Immature natural killer cell (primary cell): ENCODE measurements at regions not wholly inside any gene's neighbourhood (a gene's known extent, or its start where the extent isn't known, plus 50 kb on each side); places are given as distances from the start of the nearest gene placed in this dataset.

Experiments
- DNase-seq, 3 donors: peaks; one replicate each; pipeline ENCODE4 v3.0.0; 2022; ENCODE audit warnings: mixed read lengths in 1 of 3
- H3K27ac Mint-ChIP-seq, 6 donors: one replicate each; pipeline ENCODE4 v1.8.0; 2020; ENCODE audit warnings: mixed read lengths in 6 of 6, mild to moderate bottlenecking in 5 of 6, inconsistent platforms in 4 of 6, moderate library complexity in 3 of 6
- H3K27me3 Mint-ChIP-seq, 3 donors: one replicate each; pipeline ENCODE4 v1.8.0; 2020 to 2021; ENCODE audit warnings: low read depth in 3 of 3, mild to moderate bottlenecking in 3 of 3, mixed read lengths in 3 of 3, moderate library complexity in 3 of 3, inconsistent platforms in 1 of 3
- H3K36me3 Mint-ChIP-seq, 3 donors: one replicate each; pipeline ENCODE4 v1.8.0; 2020; ENCODE audit warnings: mixed read lengths in 3 of 3, inconsistent platforms in 2 of 3, mild to moderate bottlenecking in 2 of 3
- H3K4me1 Mint-ChIP-seq, 2 donors: one replicate each; pipeline ENCODE4 v1.8.0; 2020; ENCODE audit warnings: inconsistent platforms in 2 of 2, mild to moderate bottlenecking in 2 of 2, mixed read lengths in 2 of 2, moderate library complexity in 1 of 2
- H3K4me3 Mint-ChIP-seq, 5 donors: one replicate each; pipeline ENCODE4 v1.8.0; 2020; ENCODE audit warnings: mild to moderate bottlenecking in 5 of 5, mixed read lengths in 5 of 5, inconsistent platforms in 3 of 5, moderate library complexity in 3 of 5
- H3K9me3 Mint-ChIP-seq, 6 donors: one replicate each; pipeline ENCODE4 v1.8.0; 2020; ENCODE audit warnings: mild to moderate bottlenecking in 6 of 6, mixed read lengths in 6 of 6, inconsistent platforms in 4 of 6, moderate library complexity in 3 of 6

GRCh38 chr13:70905035-70905434 lies 796.8 kb upstream of the KLHL1 start:
- Mint-ChIP-seq H3K4me1 (no peaks in the 10 kb centered on the region), H3K27me3 (peaks cover 0 to 3% (median 0%) of the 10 kb centered on the region in 3 donors), H3K27ac (no peak overlapping the region), H3K36me3 (no peaks in the 10 kb centered on the region), H3K4me3 (no peak overlapping the region), H3K9me3 (peaks cover 4 to 35% (median 11%) of the 10 kb centered on the region in 6 donors)
- no peak for DNase-seq

GRCh38 chr13:70896136-70896535 lies 787.9 kb upstream of the KLHL1 start:
- Mint-ChIP-seq H3K9me3 (peaks cover 0 to 22% (median 5%) of the 10 kb centered on the region in 6 donors), H3K4me3 (no peak overlapping the region), H3K27me3 (peaks cover 0 to 1% (median 0%) of the 10 kb centered on the region in 3 donors), H3K4me1 (no peaks in the 10 kb centered on the region), H3K36me3 (no peaks in the 10 kb centered on the region), H3K27ac (no peak overlapping the region)
- DNase-seq, result no peak

GRCh38 chr13:70895599-70895998 lies 787.3 kb upstream of the KLHL1 start:
- no peaks in the 10 kb centered on the region for H3K36me3 Mint-ChIP-seq
- peaks cover 0 to 1% (median 0%) of the 10 kb centered on the region in 3 donors for H3K27me3 Mint-ChIP-seq
- H3K4me1 Mint-ChIP-seq, result no peaks in the 10 kb centered on the region
- H3K27ac Mint-ChIP-seq, result no peak overlapping the region
- peaks cover 0 to 22% (median 4%) of the 10 kb centered on the region in 6 donors for H3K9me3 Mint-ChIP-seq
- H3K4me3 Mint-ChIP-seq, result no peak overlapping the region
- DNase-seq, result no peak

GRCh38 chr13:70894258-70894657 lies 786.0 kb upstream of the KLHL1 start:
- H3K36me3 Mint-ChIP-seq, result no peaks in the 10 kb centered on the region
- H3K4me3 Mint-ChIP-seq, result no peak overlapping the region
- DNase-seq, result no peak
- no peaks in the 10 kb centered on the region for H3K4me1 Mint-ChIP-seq
- no peak overlapping the region for H3K27ac Mint-ChIP-seq
- H3K9me3 Mint-ChIP-seq, result peaks cover 0 to 22% (median 6%) of the 10 kb centered on the region in 6 donors
- peaks cover 0 to 1% (median 0%) of the 10 kb centered on the region in 3 donors for H3K27me3 Mint-ChIP-seq

GRCh38 chr13:70893832-70894231 lies 785.6 kb upstream of the KLHL1 start:
- Mint-ChIP-seq H3K36me3 (no peaks in the 10 kb centered on the region), H3K4me3 (no peak overlapping the region), H3K4me1 (no peaks in the 10 kb centered on the region), H3K27ac (no peak overlapping the region), H3K27me3 (peaks cover 0 to 1% (median 0%) of the 10 kb centered on the region in 3 donors), H3K9me3 (peaks cover 1 to 23% (median 6%) of the 10 kb centered on the region in 6 donors)
- no peak for DNase-seq

GRCh38 chr13:70890289-70890688 lies 782.0 kb upstream of the KLHL1 start:
- Mint-ChIP-seq H3K27me3 (no peaks in the 10 kb centered on the region), H3K9me3 (peaks cover 4 to 24% (median 12%) of the 10 kb centered on the region in 6 donors), H3K36me3 (no peaks in the 10 kb centered on the region), H3K27ac (no peak overlapping the region), H3K4me1 (no peaks in the 10 kb centered on the region), H3K4me3 (no peak overlapping the region)
- DNase-seq, result no peak

GRCh38 chr13:70889163-70889562 lies 780.9 kb upstream of the KLHL1 start:
- H3K27me3 Mint-ChIP-seq, result no peaks in the 10 kb centered on the region
- H3K4me1 Mint-ChIP-seq, result no peaks in the 10 kb centered on the region
- peaks cover 5 to 24% (median 12%) of the 10 kb centered on the region in 6 donors for H3K9me3 Mint-ChIP-seq
- no peaks in the 10 kb centered on the region for H3K36me3 Mint-ChIP-seq
- DNase-seq, result no peak
- H3K27ac Mint-ChIP-seq, result no peak overlapping the region
- H3K4me3 Mint-ChIP-seq, result no peak overlapping the region

- no peak overlapping the region for H3K27ac Mint-ChIP-seq
These were observed 775.9 kb upstream of the KLHL1 start for GRCh38 chr13:70884196-70884595.

GRCh38 chr13:70874636-70875035 lies 766.4 kb upstream of the KLHL1 start:
- Mint-ChIP-seq H3K9me3 (peaks cover 6 to 40% (median 13%) of the 10 kb centered on the region in 6 donors), H3K4me3 (no peak overlapping the region), H3K27ac (no peak overlapping the region), H3K4me1 (no peaks in the 10 kb centered on the region), H3K27me3 (no peaks in the 10 kb centered on the region), H3K36me3 (no peaks in the 10 kb centered on the region)
- DNase-seq, result no peak

More at GRCh38 chr13:70884196-70884595, 775.9 kb upstream of the KLHL1 start:
- Mint-ChIP-seq H3K36me3 (no peaks in the 10 kb centered on the region), H3K4me1 (no peaks in the 10 kb centered on the region), H3K27me3 (no peaks in the 10 kb centered on the region), H3K9me3 (peaks cover 9 to 38% (median 18%) of the 10 kb centered on the region in 6 donors), H3K4me3 (no peak overlapping the region)
- DNase-seq, result no peak

GRCh38 chr13:70864731-70865130 lies 756.5 kb upstream of the KLHL1 start:
- no peak for DNase-seq
- H3K27me3 Mint-ChIP-seq, result no peaks in the 10 kb centered on the region
- no peak overlapping the region for H3K27ac Mint-ChIP-seq
- H3K9me3 Mint-ChIP-seq, result peaks cover 7 to 22% (median 18%) of the 10 kb centered on the region in 6 donors
- peaks cover 0 to 5% (median 0%) of the 10 kb centered on the region in 3 donors for H3K36me3 Mint-ChIP-seq
- H3K4me1 Mint-ChIP-seq, result no peaks in the 10 kb centered on the region
- no peak overlapping the region for H3K4me3 Mint-ChIP-seq

- Mint-ChIP-seq H3K9me3 (peaks cover 5 to 35% (median 20%) of the 10 kb centered on the region in 6 donors), H3K4me1 (no peaks in the 10 kb centered on the region), H3K27me3 (no peaks in the 10 kb centered on the region), H3K27ac (no peak overlapping the region), H3K36me3 (peaks cover 0 to 5% (median 0%) of the 10 kb centered on the region in 3 donors), H3K4me3 (no peak overlapping the region)
- no peak for DNase-seq
These were observed 748.5 kb upstream of the KLHL1 start for GRCh38 chr13:70856711-70857110.

- H3K9me3 Mint-ChIP-seq, result peaks cover 0 to 30% (median 15%) of the 10 kb centered on the region in 6 donors
- DNase-seq, result no peak
- H3K27me3 Mint-ChIP-seq, result no peaks in the 10 kb centered on the region
- H3K36me3 Mint-ChIP-seq, result peaks cover 0 to 2% (median 0%) of the 10 kb centered on the region in 3 donors
- no peaks in the 10 kb centered on the region for H3K4me1 Mint-ChIP-seq
- H3K4me3 Mint-ChIP-seq, result no peak overlapping the region
- H3K27ac Mint-ChIP-seq, result no peak overlapping the region
These were observed 747.8 kb upstream of the KLHL1 start for GRCh38 chr13:70856025-70856424.

- no peaks in the 10 kb centered on the region for H3K27me3 Mint-ChIP-seq
- H3K4me1 Mint-ChIP-seq, result peaks cover 0 to 1% of the 10 kb centered on the region in 2 donors
- H3K36me3 Mint-ChIP-seq, result no peaks in the 10 kb centered on the region
- H3K4me3 Mint-ChIP-seq, result no peak overlapping the region
- H3K9me3 Mint-ChIP-seq, result peaks cover 3 to 20% (median 8%) of the 10 kb centered on the region in 6 donors
- DNase-seq, result no peak
- H3K27ac Mint-ChIP-seq, result no peak overlapping the region
These were observed 741.0 kb upstream of the KLHL1 start for GRCh38 chr13:70849222-70849621.

- Mint-ChIP-seq H3K27me3 (no peaks in the 10 kb centered on the region), H3K36me3 (no peaks in the 10 kb centered on the region), H3K4me3 (no peak overlapping the region), H3K4me1 (peaks cover 0 to 1% of the 10 kb centered on the region in 2 donors), H3K9me3 (peaks cover 4 to 30% (median 9%) of the 10 kb centered on the region in 6 donors), H3K27ac (no peak overlapping the region)
- DNase-seq, result no peak
These were observed 736.3 kb upstream of the KLHL1 start for GRCh38 chr13:70844391-70845108.
